GM19238 (cell line): ENCODE measurements at regions not wholly inside any gene's neighbourhood (a gene's known extent, or its start where the extent isn't known, plus 50 kb on each side); places are given as distances from the start of the nearest gene placed in this dataset.
A peak's percentile ranks its signal among the peaks of the same experiment; 100 is the strongest.

Experiments used
- DNase-seq: peaks from one replicate; pipeline ENCODE4 v3.0.0; 2011; ENCODE audit warnings: low spot score; ENCODE audit not compliant: insufficient read length

- no peak for DNase-seq
Measured at GRCh38 chr5:2049876-2050275, 167.2 kb upstream of the IRX4 start.

DNA sequence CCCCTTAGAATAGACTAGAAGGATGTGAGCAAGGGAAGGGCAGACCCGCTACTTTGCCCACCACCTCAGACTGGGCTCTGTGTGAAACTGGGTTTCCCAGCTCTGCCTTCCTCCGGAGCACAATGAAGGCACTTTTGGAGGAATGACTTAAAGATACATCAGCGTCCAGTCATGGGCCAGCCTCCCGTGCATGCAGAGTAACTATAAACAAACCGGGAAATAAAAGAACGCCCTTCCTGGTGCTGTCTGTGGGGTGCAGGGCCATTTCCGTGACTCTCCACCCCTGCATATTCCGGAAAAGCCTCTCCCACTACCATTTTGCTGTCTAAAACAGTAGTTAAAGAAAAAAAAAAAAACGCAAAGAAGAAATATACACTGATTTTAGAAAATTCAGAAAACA, 165.9 kb upstream of the IRX4 start:
- no peak for DNase-seq

- no peak for DNase-seq
Measured at GRCh38 chr5:2047341-2047927, 164.7 kb upstream of the IRX4 start.

DNA sequence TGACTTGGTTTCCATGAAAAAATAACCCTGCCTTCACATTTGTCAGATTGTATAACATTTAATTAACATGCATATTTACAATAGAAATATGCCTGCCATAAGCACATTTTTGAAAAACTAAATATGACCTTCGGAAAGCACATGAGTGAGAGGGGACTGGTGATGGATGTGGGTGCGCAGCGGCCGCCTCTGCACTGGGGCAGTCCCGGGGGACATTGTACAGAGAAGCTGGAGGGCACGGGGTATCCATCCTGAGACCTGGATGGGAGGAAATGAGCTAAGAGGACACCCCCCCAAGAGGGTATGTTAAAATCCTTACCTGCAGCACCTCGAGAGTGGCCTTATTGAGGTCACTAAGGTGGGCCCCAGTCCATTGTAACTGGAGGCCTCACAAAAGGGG, 161.3 kb upstream of the IRX4 start:
- DNase-seq: no peak

DNA sequence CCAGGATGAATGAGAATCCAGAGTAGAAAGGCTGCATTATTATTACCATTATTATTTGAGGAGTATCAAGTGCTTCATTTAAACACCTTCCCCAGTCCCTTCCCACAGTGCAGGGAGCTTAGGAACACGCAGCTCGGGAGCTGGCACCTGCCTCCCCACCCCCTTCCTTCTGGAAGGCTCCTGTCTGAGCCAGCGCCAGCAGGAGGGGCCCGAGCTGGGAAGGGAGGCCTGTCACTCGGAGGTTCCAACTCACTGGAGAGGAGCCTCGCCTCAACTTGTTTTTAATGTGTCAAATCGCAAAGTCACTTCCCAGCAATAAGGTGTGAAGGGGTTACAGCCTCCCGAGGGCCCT, 156.4 kb upstream of the IRX4 start:
- DNase-seq: no peak

- DNase-seq: peak; percentile 76
Measured at GRCh38 chr5:2038321-2039179, 155.8 kb upstream of the IRX4 start.

DNA sequence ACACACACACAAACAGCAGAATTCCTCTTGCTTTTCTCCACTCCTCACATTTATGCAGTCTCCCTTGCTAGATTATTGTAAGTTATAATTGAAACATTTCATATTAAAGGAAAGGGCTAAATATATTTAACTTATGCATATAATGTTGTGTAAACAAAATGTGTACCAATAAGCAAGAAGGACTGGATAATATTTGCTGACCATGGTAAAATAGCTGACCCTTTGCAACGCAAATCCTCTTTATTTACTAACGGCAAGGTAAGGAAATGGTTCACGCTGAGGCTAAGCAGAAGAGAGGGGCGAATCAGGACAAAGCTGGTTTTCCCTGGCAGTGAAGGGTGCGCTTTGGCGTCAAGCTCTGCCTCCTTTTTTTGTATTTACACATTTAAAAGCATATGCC, 154.2 kb upstream of the IRX4 start:
- DNase-seq: no peak

- no peak for DNase-seq
Measured at GRCh38 chr5:2032432-2032831, 149.7 kb upstream of the IRX4 start.

DNA sequence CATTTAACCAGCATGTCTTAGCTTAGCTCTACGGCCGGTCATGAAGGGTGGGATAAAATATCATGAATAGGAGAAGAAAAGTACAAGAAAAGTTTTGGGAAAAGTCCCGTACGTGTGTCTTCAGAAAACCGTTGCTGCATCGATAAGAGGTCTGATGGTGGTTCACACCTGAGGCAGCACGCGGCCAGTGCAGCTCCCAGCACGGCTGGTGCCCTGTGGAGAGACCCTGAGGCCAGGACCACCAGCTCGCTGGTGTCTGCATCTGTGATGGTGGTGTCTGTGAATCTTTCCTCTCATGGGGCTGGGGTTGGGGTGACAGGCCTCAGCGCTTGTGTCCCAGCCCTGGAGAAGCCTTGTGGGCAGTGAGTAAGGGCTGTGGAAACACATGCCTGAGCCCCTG, 148.9 kb upstream of the IRX4 start:
- no peak for DNase-seq

DNA sequence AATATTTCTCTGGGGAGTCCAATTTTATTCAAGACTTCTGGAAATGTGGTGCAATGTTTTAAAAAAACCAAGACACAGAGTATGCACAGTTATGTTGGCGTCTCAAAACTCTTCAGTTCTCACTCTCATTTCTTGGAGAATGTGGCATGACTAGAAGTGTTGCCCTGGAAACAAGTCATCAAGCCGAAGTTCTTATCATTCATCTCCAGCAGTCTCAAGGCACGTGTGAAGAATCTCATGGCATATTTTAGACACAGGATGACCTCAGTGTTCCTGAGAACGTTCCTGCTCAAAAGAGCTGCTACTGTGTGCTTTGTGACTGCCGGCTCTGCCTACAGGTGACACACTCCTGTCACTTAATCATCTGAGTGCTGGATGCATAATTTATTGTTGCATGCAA, 147.4 kb upstream of the IRX4 start:
- no peak for DNase-seq

DNA sequence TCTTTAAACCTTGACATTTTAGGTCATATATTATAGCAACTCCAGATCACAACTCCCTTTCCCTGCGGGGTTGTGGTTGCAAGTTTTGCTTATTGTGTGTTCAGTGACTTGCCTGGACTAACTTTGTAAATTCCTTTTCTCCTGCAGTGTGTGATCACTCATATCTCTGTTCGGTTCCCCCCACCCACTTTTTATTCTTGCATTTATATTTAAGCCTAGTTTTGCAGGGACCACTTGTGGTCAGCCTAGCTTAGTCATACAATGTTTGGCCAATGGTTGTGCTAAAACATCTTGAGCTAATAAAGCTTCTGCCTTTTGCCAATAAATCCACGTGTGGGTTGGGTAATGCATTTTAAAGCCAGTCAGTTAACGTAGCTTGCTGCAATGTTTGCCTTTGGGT, 146.5 kb upstream of the IRX4 start:
- DNase-seq: no peak

- DNase-seq: no peak
Measured at GRCh38 chr5:2027790-2028189, 145.1 kb upstream of the IRX4 start.

- no peak for DNase-seq
Measured at GRCh38 chr5:2024986-2025721, 142.4 kb upstream of the IRX4 start.

- DNase-seq: no peak
Measured at GRCh38 chr5:2023196-2023595, 140.5 kb upstream of the IRX4 start.

DNA sequence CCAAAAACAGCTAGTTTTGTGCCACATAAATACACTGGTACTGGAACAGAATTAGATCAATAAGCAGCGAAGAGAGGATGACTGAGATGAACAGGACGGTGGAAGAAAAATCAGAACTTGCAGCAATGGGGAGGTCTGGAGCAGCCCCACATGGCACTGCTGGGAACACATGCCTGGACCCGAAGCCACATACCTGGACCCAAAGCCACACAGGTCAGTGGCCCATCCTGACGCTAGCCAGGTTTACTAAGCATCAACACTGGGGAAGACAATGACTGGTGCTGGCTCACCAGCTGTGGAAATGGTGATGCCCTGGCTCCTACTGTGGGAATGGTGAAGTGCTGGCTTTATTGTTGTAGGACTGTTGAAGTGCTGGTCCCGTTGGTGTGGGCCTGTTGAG, 139.7 kb upstream of the IRX4 start:
- DNase-seq: no peak

- DNase-seq: no peak
Measured at GRCh38 chr5:2021484-2022176, 138.9 kb upstream of the IRX4 start.

DNA sequence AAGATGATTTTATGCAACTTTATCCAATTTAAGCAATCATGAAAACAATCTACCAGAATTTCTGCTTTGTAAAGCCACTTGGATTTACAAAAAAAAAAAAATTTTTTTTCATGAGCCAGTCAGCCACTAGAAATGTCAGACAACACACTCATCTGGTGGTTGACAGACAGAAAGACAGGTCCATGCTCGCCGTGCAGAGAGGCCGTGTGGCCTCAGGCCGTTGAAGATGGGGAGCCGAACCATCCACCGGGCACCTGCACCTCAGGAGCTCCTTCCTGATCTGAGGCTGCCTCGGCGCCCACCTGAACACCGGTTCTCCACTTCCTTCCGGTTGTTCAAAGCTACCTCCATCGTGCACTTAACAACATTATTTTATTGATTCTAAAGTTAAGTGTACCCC, 138.0 kb upstream of the IRX4 start:
- no peak for DNase-seq

DNA sequence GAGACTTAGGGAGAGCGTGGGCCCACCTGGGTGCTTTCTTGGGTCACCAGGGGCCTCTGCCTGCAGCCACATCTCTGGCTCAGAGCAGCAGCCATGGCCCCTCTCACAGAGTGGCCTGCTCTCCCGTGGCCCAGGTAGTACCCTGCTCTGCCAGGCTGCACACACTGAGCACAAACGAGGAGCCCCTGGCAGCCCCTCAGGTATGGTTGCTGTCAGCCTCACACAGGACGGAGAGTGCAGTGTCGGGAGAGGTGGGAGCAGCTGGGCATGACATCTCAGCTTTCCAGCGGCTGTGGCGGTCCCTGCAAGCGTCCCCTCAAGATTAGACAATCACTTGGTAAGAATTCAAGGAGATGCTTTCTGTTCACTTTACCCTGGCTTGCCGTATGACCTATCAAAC, 137.0 kb upstream of the IRX4 start:
- DNase-seq: no peak

- DNase-seq: no peak
Measured at GRCh38 chr5:2018390-2018724, 135.6 kb upstream of the IRX4 start.

- peak; percentile 21 for DNase-seq
Measured at GRCh38 chr5:2017540-2018389, 135.0 kb upstream of the IRX4 start.

DNA sequence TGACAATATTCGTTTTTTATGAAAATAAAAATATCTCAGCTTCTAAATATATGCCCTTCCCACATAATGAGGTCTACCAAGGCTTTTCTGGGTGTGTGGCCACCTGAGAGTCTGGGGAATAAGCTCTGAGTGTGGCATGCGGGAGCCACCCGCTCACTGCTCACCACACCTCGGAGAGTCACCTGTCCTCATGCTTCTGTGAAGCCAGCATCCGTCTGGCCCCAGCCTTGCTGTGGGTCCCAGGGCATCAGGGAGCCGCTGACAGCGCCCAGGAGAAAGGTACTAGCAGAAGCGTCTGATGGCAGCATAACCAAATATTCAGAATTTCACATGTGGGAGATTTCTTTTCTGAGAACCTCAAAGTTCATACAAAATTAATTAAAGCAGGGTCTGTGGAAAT, 133.2 kb upstream of the IRX4 start:
- no peak for DNase-seq
